ENCODE measurements at regions not wholly inside any gene's neighbourhood (a gene's known extent, or its start where the extent isn't known, plus 50 kb on each side); places are given as distances from the start of the nearest gene placed in this dataset.
A peak's percentile ranks its signal among the peaks of the same experiment; 100 is the strongest.

DNA sequence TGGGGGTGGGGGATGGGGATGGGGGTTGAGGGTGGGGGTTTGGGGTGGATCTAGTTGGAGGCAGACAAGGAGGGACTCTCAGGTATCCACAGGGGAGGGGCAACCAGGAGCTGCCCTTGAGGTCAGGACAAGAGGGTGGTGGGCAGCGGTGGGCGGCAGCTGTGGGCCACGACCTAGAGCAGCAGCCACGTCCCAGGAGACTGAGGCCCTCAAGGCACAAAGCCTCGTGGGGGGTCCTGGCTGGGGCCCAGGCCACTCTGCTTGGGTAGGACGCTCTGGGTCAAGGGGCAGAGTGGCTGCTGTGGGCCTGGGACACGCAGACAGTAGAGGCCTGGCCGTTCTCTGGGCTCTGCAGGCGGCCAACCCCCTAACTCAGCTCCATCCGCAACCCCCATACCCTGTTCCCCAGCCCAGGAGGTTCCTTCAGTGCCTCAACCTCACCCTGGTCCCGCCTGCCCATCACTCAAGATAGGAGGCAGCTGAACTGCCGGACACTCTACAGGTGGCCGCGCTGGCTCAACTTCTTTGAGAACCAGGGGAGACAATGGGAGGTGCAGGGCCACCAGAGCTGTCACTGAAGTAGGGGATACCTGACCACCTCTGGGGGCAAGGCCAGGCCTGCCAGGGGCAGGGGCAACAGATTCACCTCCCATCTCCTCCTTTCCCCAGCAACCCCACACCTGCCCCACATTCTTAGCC lies 75.6 kb downstream of the ENGASE start:
- H3K9me3 ChIP-seq = no peaks in the 10 kb centered on the region
- no peak overlapping the region for H3K27ac ChIP-seq
- H3K27me3 ChIP-seq = no peaks in the 10 kb centered on the region
- H3K4me3 ChIP-seq = no peak overlapping the region
- H3K4me1 ChIP-seq = no peaks in the 10 kb centered on the region
- no peaks in the 10 kb centered on the region for H3K36me3 ChIP-seq
- DNase-seq = no peak
- TF ChIP-seq, protein P1, sequence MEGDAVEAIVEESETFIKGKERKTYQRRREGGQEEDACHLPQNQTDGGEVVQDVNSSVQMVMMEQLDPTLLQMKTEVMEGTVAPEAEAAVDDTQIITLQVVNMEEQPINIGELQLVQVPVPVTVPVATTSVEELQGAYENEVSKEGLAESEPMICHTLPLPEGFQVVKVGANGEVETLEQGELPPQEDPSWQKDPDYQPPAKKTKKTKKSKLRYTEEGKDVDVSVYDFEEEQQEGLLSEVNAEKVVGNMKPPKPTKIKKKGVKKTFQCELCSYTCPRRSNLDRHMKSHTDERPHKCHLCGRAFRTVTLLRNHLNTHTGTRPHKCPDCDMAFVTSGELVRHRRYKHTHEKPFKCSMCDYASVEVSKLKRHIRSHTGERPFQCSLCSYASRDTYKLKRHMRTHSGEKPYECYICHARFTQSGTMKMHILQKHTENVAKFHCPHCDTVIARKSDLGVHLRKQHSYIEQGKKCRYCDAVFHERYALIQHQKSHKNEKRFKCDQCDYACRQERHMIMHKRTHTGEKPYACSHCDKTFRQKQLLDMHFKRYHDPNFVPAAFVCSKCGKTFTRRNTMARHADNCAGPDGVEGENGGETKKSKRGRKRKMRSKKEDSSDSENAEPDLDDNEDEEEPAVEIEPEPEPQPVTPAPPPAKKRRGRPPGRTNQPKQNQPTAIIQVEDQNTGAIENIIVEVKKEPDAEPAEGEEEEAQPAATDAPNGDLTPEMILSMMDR (IDR thresholded peaks at IDR 0.05) = no peak
- TF ChIP-seq POLR2A (IDR thresholded peaks at IDR 0.05) = no peak

DNA sequence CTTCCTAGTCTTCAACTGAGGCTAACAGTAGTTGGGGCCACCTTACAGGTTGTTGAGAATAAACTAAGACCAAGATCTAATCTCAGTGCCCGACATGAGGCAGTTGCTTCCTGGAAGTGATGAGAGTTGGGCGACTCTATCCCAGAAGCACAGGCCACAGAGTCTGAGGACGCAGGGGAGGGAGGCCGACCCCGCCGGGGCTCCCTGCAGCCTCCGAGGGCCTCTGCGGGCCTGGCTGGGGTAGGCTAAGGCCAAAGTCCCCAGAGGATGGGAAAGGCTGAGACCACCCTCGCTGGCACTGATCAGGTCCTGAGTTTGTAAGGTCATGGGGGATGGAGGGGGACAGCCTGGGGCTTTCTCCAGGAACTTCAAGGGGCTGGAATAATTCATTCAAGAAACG lies 74.0 kb downstream of the ENGASE start:
- TF ChIP-seq POLR2A (IDR thresholded peaks at IDR 0.05) = no peak
- TF ChIP-seq, protein P1 (IDR thresholded peaks at IDR 0.05) = no peak
- Histone ChIP-seq H3K27me3 (no peaks in the 10 kb centered on the region), H3K4me3 (no peak overlapping the region), H3K4me1 (no peaks in the 10 kb centered on the region), H3K9me3 (no peaks in the 10 kb centered on the region), H3K27ac (no peak overlapping the region), H3K36me3 (no peaks in the 10 kb centered on the region)
- no peak for DNase-seq

DNA sequence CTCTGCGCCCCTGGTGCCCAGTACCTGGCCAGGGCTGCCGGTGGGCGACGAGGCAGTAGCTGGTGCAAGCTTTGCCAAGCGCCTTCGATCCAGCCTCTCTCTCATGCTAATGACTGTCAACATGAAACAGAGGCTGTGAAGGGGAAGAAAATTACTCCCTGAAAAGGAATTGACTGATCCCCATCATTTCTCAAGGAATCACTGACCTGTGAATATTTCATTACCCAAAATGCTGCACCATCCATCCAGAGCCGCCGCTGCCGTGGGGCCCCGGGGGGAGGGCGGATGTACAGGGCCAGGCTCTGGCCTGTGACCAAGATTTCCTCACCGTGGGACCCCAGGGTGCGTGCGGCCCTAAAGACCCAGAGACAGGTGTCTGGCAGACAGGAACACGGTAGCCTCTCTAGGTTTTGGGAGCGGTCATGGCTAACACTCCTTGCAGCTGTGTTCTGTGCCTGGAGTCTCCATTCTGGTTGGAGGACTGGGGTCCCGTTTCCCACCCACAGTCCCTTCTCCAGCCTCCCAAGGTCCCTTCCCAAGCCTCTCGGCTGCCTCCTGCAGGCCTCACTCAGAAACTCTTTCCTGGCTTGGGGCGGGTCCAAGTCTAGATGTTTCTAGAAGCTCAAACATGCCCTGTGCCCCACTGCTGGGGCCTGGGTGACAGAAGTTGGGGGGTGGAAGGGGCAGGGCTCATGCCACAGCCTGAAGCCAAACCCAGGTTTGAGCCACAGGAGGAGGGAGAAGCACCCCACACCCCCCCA lies 73.3 kb downstream of the ENGASE start:
- Histone ChIP-seq H3K27ac (no peak overlapping the region), H3K27me3 (no peaks in the 10 kb centered on the region), H3K4me1 (no peaks in the 10 kb centered on the region), H3K9me3 (no peaks in the 10 kb centered on the region), H3K36me3 (no peaks in the 10 kb centered on the region), H3K4me3 (no peak overlapping the region)
- TF ChIP-seq POLR2A (IDR thresholded peaks at IDR 0.05) = no peak
- TF ChIP-seq, protein P1 (IDR thresholded peaks at IDR 0.05) = peak in 1 of 6 experiments; percentile 13
- no peak for DNase-seq

DNA sequence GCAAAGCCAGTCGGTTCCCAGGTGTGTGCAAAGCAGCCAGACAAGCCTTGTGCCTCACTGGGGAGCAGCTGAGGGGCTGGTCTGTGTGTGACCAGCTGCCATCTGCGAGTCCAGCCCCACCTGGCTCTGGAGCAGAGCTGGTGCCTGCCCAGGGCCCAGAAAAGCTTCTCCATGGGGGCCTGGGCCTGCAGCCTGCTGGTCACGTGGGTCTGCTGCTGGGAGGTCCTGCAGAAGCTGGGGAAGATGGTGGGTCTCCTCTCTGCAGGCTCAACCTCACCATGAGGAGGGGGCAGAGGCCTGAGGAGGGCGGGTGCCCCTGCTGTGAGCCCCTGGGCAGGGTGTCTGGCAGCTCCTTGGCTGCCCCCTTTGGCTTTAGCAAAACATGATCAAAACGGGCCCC lies 71.9 kb downstream of the ENGASE start:
- H3K27ac ChIP-seq = no peak overlapping the region

DNA sequence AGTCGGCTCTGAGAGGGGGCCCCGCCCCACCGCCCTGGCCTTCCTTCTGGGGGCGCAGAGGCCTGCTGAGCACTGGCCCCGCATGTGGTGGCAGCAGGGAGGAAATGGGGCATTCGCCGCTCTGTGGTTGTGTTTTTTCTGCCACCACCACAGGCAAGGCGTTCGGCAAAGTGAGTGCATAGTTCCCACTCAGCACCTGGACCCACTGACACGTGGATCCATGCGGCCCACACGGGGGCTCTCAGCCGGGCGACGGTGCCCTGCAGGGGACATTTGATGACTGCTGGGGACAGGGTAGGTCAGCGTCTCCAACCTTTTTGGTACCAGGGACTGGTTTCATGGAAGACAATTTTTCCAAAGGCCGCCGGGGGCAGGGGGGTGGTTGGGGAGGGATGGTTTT lies 70.9 kb downstream of the ENGASE start:
- H3K36me3 ChIP-seq = no peaks in the 10 kb centered on the region
- H3K27me3 ChIP-seq = no peaks in the 10 kb centered on the region
- H3K4me1 ChIP-seq = no peaks in the 10 kb centered on the region
- H3K9me3 ChIP-seq = no peaks in the 10 kb centered on the region
- no peak for TF ChIP-seq POLR2A (IDR thresholded peaks at IDR 0.05)
- TF ChIP-seq, protein P1 (IDR thresholded peaks at IDR 0.05) = no peak
- no peak overlapping the region for H3K27ac ChIP-seq
- H3K4me3 ChIP-seq = no peak overlapping the region
- DNase-seq = no peak

More for the DNA sequence above, 71.9 kb downstream of the ENGASE start:
- H3K27me3 ChIP-seq = no peaks in the 10 kb centered on the region
- no peaks in the 10 kb centered on the region for H3K36me3 ChIP-seq
- TF ChIP-seq, protein P1 (IDR thresholded peaks at IDR 0.05) = no peak
- H3K9me3 ChIP-seq = no peaks in the 10 kb centered on the region
- no peak overlapping the region for H3K4me3 ChIP-seq
- no peaks in the 10 kb centered on the region for H3K4me1 ChIP-seq
- DNase-seq = no peak
